NT2/D1 (cell line): ENCODE measurements at regions not wholly inside any gene's neighbourhood (a gene's known extent, or its start where the extent isn't known, plus 50 kb on each side); places are given as distances from the start of the nearest gene placed in this dataset.

Experiments used
- DNase-seq: peaks from one replicate; pipeline ENCODE4 v3.0.0-alpha.2; 2011; ENCODE audit warnings: low read depth, low spot score
- H3K27me3 ChIP-seq: 2 replicates; pipeline ENCODE4 v1.6.0; 2011; ENCODE audit warnings: mild to moderate bottlenecking; ENCODE audit not compliant: insufficient read length, insufficient read depth
- H3K36me3 ChIP-seq: 2 replicates; pipeline ENCODE4 v1.6.1; 2011; ENCODE audit warnings: mild to moderate bottlenecking, low read length, mixed read lengths; ENCODE audit not compliant: insufficient read depth, insufficient read length
- H3K4me1 ChIP-seq: 2 replicates; pipeline ENCODE4 v1.5.1; 2011; ENCODE audit not compliant: insufficient read depth, insufficient read length
- H3K4me3 ChIP-seq: 2 replicates; pipeline ENCODE4 v1.5.1; 2011; ENCODE audit warnings: low read depth; ENCODE audit not compliant: insufficient read length
- H3K9ac ChIP-seq: 2 replicates; pipeline ENCODE4 v1.6.0; 2011; ENCODE audit warnings: low read depth; ENCODE audit not compliant: insufficient read length
- H3K9me3 ChIP-seq: 2 replicates; pipeline ENCODE4 v1.5.1; 2011; ENCODE audit warnings: mild to moderate bottlenecking, low read length; ENCODE audit not compliant: insufficient read depth
- SUZ12 ChIP-seq: IDR thresholded peaks from 2 replicates; pipeline ENCODE4 v1.6.1; 2011; ENCODE audit not compliant: insufficient read length, insufficient read depth; ENCODE audit errors: extremely low read depth
- YY1 ChIP-seq: IDR thresholded peaks from 2 replicates; pipeline ENCODE4 v1.6.1; 2011; ENCODE audit not compliant: insufficient read length, insufficient read depth
- ZNF274 ChIP-seq: IDR thresholded peaks from 2 replicates; pipeline ENCODE4 v1.6.1; 2011; ENCODE audit warnings: mild to moderate bottlenecking, low read depth, low read length

GRCh38 chr2:142672698-142673097 lies 204.8 kb upstream of the KYNU start:
- Histone ChIP-seq H3K9ac (no peak overlapping the region), H3K4me3 (no peak overlapping the region)

GRCh38 chr2:142670362-142670761 lies 207.1 kb upstream of the KYNU start:
- H3K4me1 ChIP-seq = no peaks in the 10 kb centered on the region
- no peaks in the 10 kb centered on the region for H3K9me3 ChIP-seq
- DNase-seq = no peak
- no peak overlapping the region for H3K9ac ChIP-seq
- H3K4me3 ChIP-seq = no peak overlapping the region
- no peaks in the 10 kb centered on the region for H3K27me3 ChIP-seq
- no peaks in the 10 kb centered on the region for H3K36me3 ChIP-seq
- TF ChIP-seq YY1 (no peak), ZNF274 (no peak), SUZ12 (no peak)

More at GRCh38 chr2:142672698-142673097, 204.8 kb upstream of the KYNU start:
- DNase-seq = no peak
- no peaks in the 10 kb centered on the region for H3K36me3 ChIP-seq
- H3K9me3 ChIP-seq = no peaks in the 10 kb centered on the region
- no peaks in the 10 kb centered on the region for H3K27me3 ChIP-seq
- no peaks in the 10 kb centered on the region for H3K4me1 ChIP-seq
- TF ChIP-seq ZNF274 = no peak
- TF ChIP-seq SUZ12 = no peak
- TF ChIP-seq YY1 = no peak

- H3K9me3 ChIP-seq = no peaks in the 10 kb centered on the region
- H3K27me3 ChIP-seq = no peaks in the 10 kb centered on the region
- TF ChIP-seq ZNF274 (no peak), YY1 (no peak), SUZ12 (no peak)
- no peak overlapping the region for H3K4me3 ChIP-seq
- H3K4me1 ChIP-seq = no peaks in the 10 kb centered on the region
- H3K36me3 ChIP-seq = no peaks in the 10 kb centered on the region
- H3K9ac ChIP-seq = no peak overlapping the region
- DNase-seq = no peak
These were observed 209.0 kb upstream of the KYNU start for GRCh38 chr2:142668420-142668819.

- Histone ChIP-seq H3K4me1 (no peaks in the 10 kb centered on the region), H3K9ac (no peak overlapping the region), H3K9me3 (no peaks in the 10 kb centered on the region), H3K4me3 (no peak overlapping the region), H3K27me3 (no peaks in the 10 kb centered on the region), H3K36me3 (no peaks in the 10 kb centered on the region)
- no peak for DNase-seq
- no peak for TF ChIP-seq SUZ12
- TF ChIP-seq YY1 = no peak
- TF ChIP-seq ZNF274 = no peak
These were observed 212.2 kb upstream of the KYNU start for GRCh38 chr2:142665241-142665640.

GRCh38 chr2:142650601-142651000 lies 226.9 kb upstream of the KYNU start:
- DNase-seq = no peak
- no peaks in the 10 kb centered on the region for H3K36me3 ChIP-seq
- TF ChIP-seq YY1 (no peak), ZNF274 (no peak), SUZ12 (no peak)
- H3K9me3 ChIP-seq = no peaks in the 10 kb centered on the region
- no peaks in the 10 kb centered on the region for H3K27me3 ChIP-seq
- H3K9ac ChIP-seq = no peak overlapping the region
- no peaks in the 10 kb centered on the region for H3K4me1 ChIP-seq
- no peak overlapping the region for H3K4me3 ChIP-seq

- Histone ChIP-seq H3K9ac (no peak overlapping the region), H3K4me1 (no peaks in the 10 kb centered on the region)
- no peak for DNase-seq
These were observed 227.9 kb upstream of the KYNU start for GRCh38 chr2:142649581-142649980.

GRCh38 chr2:142642650-142643049 lies 234.8 kb upstream of the KYNU start:
- no peaks in the 10 kb centered on the region for H3K4me1 ChIP-seq
- peaks cover 6% of the 10 kb centered on the region; the same call in 1 of the 2 replicates for H3K9me3 ChIP-seq
- no peak for TF ChIP-seq SUZ12
- no peak for TF ChIP-seq YY1
- TF ChIP-seq ZNF274 = no peak
- no peaks in the 10 kb centered on the region for H3K36me3 ChIP-seq
- H3K27me3 ChIP-seq = no peaks in the 10 kb centered on the region
- no peak overlapping the region for H3K4me3 ChIP-seq
- no peak overlapping the region for H3K9ac ChIP-seq
- no peak for DNase-seq

More at GRCh38 chr2:142649581-142649980, 227.9 kb upstream of the KYNU start:
- Histone ChIP-seq H3K4me3 (no peak overlapping the region), H3K9me3 (no peaks in the 10 kb centered on the region), H3K36me3 (no peaks in the 10 kb centered on the region), H3K27me3 (no peaks in the 10 kb centered on the region)
- no peak for TF ChIP-seq YY1
- no peak for TF ChIP-seq ZNF274
- TF ChIP-seq SUZ12 = no peak
